Ishikawa (cell line): ENCODE measurements at regions not wholly inside any gene's neighbourhood (a gene's known extent, or its start where the extent isn't known, plus 50 kb on each side); places are given as distances from the start of the nearest gene placed in this dataset.

Experiments used
- CEBPB ChIP-seq: IDR thresholded peaks from 2 replicates; pipeline ENCODE4 v1.6.1; 2012
- CREB1 ChIP-seq: IDR thresholded peaks from 2 replicates; pipeline ENCODE4 v1.6.1; 2012; ENCODE audit warnings: low read depth
- EGR1 ChIP-seq: IDR thresholded peaks from 2 replicates; pipeline ENCODE4 v1.6.1; 2012
- EP300 ChIP-seq: IDR thresholded peaks from 2 replicates; pipeline ENCODE4 v1.6.1; 2012; ENCODE audit warnings: borderline replicate concordance
- FOXM1 ChIP-seq: IDR thresholded peaks from 2 replicates; pipeline ENCODE4 v1.6.1; 2012; ENCODE audit warnings: low read depth, borderline replicate concordance
- MAX ChIP-seq: IDR thresholded peaks from 2 replicates; pipeline ENCODE4 v1.6.1; 2012
- NFIC ChIP-seq: IDR thresholded peaks from 2 replicates; pipeline ENCODE4 v1.6.1; 2012
- RAD21 ChIP-seq: IDR thresholded peaks from 2 replicates; pipeline ENCODE4 v1.6.1; 2012; ENCODE audit warnings: low read depth
- REST ChIP-seq: IDR thresholded peaks from 2 replicates; pipeline ENCODE4 v1.6.1; 2012; ENCODE audit warnings: low read depth, mild to moderate bottlenecking
- TAF1 ChIP-seq: IDR thresholded peaks from 2 replicates; pipeline ENCODE4 v1.6.1; 2012; ENCODE audit warnings: low read depth, mild to moderate bottlenecking
- TCF12 ChIP-seq: IDR thresholded peaks from 2 replicates; pipeline ENCODE4 v1.6.1; 2012; ENCODE audit warnings: low read depth
- TEAD4 ChIP-seq: IDR thresholded peaks from 2 replicates; pipeline ENCODE4 v1.6.1; 2012
- USF1 ChIP-seq: IDR thresholded peaks from 2 replicates; pipeline ENCODE4 v1.6.1; 2012
- YY1 ChIP-seq: IDR thresholded peaks from 2 replicates; pipeline ENCODE4 v1.6.1; 2012; ENCODE audit warnings: low read depth
- ZBTB7A ChIP-seq: IDR thresholded peaks from 2 replicates; pipeline ENCODE4 v1.6.1; 2012; ENCODE audit warnings: low read depth

DNA sequence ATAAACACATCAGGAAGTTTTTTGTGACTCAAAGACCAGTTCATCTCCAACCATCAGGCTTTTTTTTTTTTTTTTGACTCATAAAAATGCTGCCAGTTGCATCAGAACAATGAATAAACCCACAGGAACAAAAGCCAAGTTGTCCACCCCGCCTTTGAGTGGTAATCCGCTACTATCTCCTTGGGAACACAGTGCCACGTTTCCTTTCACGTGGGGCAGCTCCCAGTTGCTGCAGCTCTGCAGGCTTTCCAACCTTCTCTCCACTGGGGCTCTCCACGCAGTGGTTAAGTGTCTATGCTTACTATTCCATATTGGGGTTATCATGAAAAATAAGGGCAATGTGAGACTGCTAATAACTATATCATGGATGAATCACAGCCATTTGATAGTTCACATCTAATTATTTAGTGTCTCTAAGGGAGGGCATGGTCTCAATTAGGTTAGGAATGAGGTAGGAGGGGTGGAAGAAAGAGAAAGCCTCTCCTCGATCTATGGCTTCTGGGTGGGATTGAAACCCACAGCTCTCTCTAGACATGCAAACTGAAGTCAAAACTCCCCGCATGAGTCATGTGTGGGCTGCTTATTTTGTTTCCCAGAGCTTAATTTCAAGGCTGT lies 55.8 kb upstream of the ACTBL2 start:
- TF ChIP-seq EP300 (no peak), NFIC (no peak), TAF1 (no peak), CREB1 (no peak), EGR1 (no peak), CEBPB (no peak), ZBTB7A (no peak), YY1 (no peak), TEAD4 (no peak), TCF12 (no peak), REST (no peak), FOXM1 (no peak), RAD21 (no peak), MAX (no peak), USF1 (no peak)

- no peak for TF ChIP-seq TAF1
- TF ChIP-seq EP300: no peak
- no peak for TF ChIP-seq FOXM1
- TF ChIP-seq TCF12: no peak
These were observed 55.2 kb upstream of the ACTBL2 start for GRCh38 chr5:57537811-57538210.

DNA sequence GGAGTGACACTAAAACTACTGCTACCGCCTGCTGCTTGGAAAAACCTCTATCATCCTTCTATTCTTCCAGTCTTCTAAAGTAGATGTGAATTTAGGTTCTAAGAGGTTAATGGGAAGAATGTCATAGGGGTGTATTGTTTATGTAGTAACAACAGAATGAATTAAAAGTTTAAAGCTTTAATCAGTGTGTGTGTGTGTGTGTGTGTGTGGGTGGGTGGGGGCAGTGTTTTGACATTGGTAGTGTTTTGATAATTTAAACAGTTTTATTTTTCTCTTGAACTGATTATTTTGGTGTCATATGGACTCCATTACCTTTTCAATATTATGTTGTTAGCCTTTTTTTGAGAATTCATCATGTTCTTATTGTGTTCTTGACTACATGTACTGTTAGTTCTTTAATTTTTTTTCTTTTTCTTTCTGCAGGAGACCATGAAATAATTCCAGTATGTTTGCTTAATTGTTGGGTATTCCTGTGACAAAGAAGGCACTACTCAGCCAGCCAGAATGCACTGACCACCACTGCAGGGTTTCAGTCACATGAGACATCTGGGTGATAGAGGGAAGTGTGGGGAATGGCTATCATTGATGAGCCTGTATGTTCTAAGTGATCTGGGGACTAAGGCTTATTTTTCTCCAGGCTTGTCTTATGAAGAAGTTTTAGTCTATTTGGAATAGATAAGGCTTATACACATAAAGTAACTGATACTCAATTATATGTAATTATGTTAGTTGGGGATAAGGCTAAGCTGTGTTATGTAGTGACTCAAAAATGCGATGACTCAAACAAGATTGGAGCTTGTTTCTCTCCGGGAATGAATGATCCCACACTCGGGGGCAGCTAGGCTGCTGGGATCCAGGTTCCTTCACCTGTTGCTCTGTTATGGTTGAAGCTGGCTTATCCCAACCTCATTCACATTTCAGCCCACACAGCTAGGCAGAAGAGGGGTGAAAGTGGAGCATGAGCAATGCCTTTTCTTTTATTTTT lies 50.2 kb upstream of the ACTBL2 start:
- no peak for TF ChIP-seq TEAD4
- no peak for TF ChIP-seq NFIC
- TF ChIP-seq FOXM1: no peak
- TF ChIP-seq EP300: no peak
- TF ChIP-seq CEBPB: no peak
- TF ChIP-seq USF1: no peak
- TF ChIP-seq MAX: no peak
- no peak for TF ChIP-seq REST
- TF ChIP-seq TAF1: no peak
- no peak for TF ChIP-seq ZBTB7A
- TF ChIP-seq YY1: no peak
- no peak for TF ChIP-seq EGR1
- TF ChIP-seq RAD21: no peak
- TF ChIP-seq TCF12: no peak
- no peak for TF ChIP-seq CREB1
